ENCODE measurements at regions not wholly inside any gene's neighbourhood (a gene's known extent, or its start where the extent isn't known, plus 50 kb on each side); places are given as distances from the start of the nearest gene placed in this dataset.

DNA sequence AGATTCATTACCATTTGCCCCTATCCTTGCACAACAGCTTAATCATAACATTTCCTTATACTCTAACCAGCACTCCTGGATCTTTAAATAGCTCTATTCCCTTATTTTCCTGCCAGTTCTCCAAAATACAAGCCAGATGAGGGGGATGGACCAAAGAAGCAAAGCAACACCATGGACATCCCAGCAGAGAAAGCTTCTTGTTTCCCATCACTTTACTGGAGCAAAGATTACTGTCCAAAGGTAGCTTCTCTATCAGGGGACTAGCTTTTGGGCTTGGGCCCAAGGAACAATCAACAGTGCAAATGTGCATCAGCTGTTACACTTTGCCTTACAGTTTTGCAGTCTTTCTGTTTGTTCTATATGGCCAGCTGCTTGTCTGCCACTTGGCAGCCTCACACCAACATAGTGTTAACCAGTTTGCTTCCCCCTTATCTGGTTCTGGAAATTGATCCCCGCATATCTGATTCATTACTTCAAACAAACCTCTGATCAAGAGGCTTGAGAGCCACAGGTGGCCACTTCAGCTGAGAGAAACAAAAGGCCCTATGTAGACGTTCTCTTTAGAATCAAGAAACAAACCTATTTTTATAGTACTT, 814.3 kb downstream of the METTL15 start:
- Histone ChIP-seq H3K9me3 (ENCODE audit: control insufficient read depth, insufficient read depth, low read length) (no peaks in the 10 kb centered on the region), H3K27me3 (ENCODE audit: control insufficient read depth, low read length) (no peaks in the 10 kb centered on the region), H3K27ac (ENCODE audit: low read depth, low read length) (no peak overlapping the region), H3K4me3 (ENCODE audit: low read length) (no peak overlapping the region), H3K79me2 (ENCODE audit: control insufficient read depth, low read length) (no peaks in the 10 kb centered on the region), H3F3A (ENCODE audit: control insufficient read depth, insufficient read depth) (no peaks in the 10 kb centered on the region), H3K36me3 (ENCODE audit: control insufficient read depth, low read length) (no peaks in the 10 kb centered on the region), H4K20me1 (ENCODE audit: control insufficient read depth, insufficient read depth, low read depth, low read length) (no peaks in the 10 kb centered on the region), H3K9me2 (replicated peaks; ENCODE audit: control insufficient read depth, low read length) (no peaks in the 10 kb centered on the region), H3K4me2 (ENCODE audit: low read length) (no peak overlapping the region), H3K4me1 (ENCODE audit: control insufficient read depth, low read length) (no peaks in the 10 kb centered on the region)
- TF ChIP-seq, protein P1, sequence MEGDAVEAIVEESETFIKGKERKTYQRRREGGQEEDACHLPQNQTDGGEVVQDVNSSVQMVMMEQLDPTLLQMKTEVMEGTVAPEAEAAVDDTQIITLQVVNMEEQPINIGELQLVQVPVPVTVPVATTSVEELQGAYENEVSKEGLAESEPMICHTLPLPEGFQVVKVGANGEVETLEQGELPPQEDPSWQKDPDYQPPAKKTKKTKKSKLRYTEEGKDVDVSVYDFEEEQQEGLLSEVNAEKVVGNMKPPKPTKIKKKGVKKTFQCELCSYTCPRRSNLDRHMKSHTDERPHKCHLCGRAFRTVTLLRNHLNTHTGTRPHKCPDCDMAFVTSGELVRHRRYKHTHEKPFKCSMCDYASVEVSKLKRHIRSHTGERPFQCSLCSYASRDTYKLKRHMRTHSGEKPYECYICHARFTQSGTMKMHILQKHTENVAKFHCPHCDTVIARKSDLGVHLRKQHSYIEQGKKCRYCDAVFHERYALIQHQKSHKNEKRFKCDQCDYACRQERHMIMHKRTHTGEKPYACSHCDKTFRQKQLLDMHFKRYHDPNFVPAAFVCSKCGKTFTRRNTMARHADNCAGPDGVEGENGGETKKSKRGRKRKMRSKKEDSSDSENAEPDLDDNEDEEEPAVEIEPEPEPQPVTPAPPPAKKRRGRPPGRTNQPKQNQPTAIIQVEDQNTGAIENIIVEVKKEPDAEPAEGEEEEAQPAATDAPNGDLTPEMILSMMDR (IDR thresholded peaks at IDR 0.05; ENCODE audit: low read depth, low read length, poor library complexity, severe bottlenecking) = no peak
- TF ChIP-seq EZH2phosphoT487 (IDR thresholded peaks at IDR 0.05; ENCODE audit: borderline replicate concordance, low read length) = no peak

DNA sequence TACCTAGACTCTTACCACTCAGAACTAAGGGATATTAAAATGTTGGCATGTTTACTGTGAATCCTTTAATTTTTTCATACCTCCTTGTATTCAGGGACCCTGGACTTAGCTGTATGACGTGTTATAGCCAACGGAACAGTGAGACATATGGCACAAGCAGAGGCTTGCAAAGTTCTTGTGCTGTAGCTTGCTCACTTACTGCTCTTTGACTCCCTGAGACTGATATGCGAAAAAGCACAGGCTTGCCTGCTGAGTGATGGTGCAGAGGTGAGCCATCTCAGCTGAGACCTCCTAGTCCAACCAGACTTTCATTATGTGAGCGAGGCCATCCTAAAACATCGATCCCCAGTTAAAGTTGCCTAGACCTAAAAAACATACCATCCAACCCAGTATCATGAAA, 811.0 kb downstream of the METTL15 start:
- no peak overlapping the region for H3K4me3 ChIP-seq (ENCODE audit: low read length)
- no peaks in the 10 kb centered on the region for H3F3A ChIP-seq (ENCODE audit: control insufficient read depth, insufficient read depth)
- no peaks in the 10 kb centered on the region for H3K79me2 ChIP-seq (ENCODE audit: control insufficient read depth, low read length)
- no peaks in the 10 kb centered on the region for H3K9me3 ChIP-seq (ENCODE audit: control insufficient read depth, insufficient read depth, low read length)
- H3K36me3 ChIP-seq (ENCODE audit: control insufficient read depth, low read length) = no peaks in the 10 kb centered on the region
- no peak overlapping the region for H3K27ac ChIP-seq (ENCODE audit: low read depth, low read length)
- no peaks in the 10 kb centered on the region for H3K27me3 ChIP-seq (ENCODE audit: control insufficient read depth, low read length)
- H4K20me1 ChIP-seq (ENCODE audit: control insufficient read depth, insufficient read depth, low read depth, low read length) = no peaks in the 10 kb centered on the region
- H3K4me1 ChIP-seq (ENCODE audit: control insufficient read depth, low read length) = no peaks in the 10 kb centered on the region
- TF ChIP-seq, protein P1 (IDR thresholded peaks at IDR 0.05; ENCODE audit: low read depth, low read length, poor library complexity, severe bottlenecking) = no peak
- no peak for TF ChIP-seq EZH2phosphoT487 (IDR thresholded peaks at IDR 0.05; ENCODE audit: borderline replicate concordance, low read length)
- H3K9me2 ChIP-seq (replicated peaks; ENCODE audit: control insufficient read depth, low read length) = no peaks in the 10 kb centered on the region
- no peak overlapping the region for H3K4me2 ChIP-seq (ENCODE audit: low read length)

DNA sequence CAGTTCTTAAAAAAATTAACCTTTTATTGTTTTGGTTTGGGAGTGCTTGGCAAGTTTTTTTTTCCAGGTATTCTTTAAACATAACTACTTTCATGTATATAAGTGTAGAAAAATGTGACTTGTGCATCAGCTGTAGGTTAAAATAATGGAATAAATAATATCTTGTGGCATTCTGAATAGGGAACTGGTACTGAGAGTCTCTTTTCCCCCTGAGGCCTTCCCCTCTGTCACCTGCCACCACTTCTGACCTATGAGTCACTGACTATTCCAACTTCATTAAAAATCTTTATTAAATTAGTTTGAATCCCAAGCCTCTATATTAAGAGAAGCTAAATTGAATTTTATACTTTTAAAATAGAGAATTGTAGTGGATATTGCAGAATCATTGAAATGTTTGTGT, 805.7 kb downstream of the METTL15 start:
- TF ChIP-seq, protein P1 (IDR thresholded peaks at IDR 0.05; ENCODE audit: low read depth, low read length, poor library complexity, severe bottlenecking) = no peak
- no peak for TF ChIP-seq EZH2phosphoT487 (IDR thresholded peaks at IDR 0.05; ENCODE audit: borderline replicate concordance, low read length)
- Histone ChIP-seq H3F3A (ENCODE audit: control insufficient read depth, insufficient read depth) (no peaks in the 10 kb centered on the region), H3K4me3 (ENCODE audit: low read length) (no peak overlapping the region), H3K4me1 (ENCODE audit: control insufficient read depth, low read length) (no peaks in the 10 kb centered on the region), H3K9me3 (ENCODE audit: control insufficient read depth, insufficient read depth, low read length) (no peaks in the 10 kb centered on the region), H3K36me3 (ENCODE audit: control insufficient read depth, low read length) (no peaks in the 10 kb centered on the region), H3K79me2 (ENCODE audit: control insufficient read depth, low read length) (no peaks in the 10 kb centered on the region), H3K27me3 (ENCODE audit: control insufficient read depth, low read length) (no peaks in the 10 kb centered on the region), H3K27ac (ENCODE audit: low read depth, low read length) (no peak overlapping the region), H3K9me2 (replicated peaks; ENCODE audit: control insufficient read depth, low read length) (no peaks in the 10 kb centered on the region), H3K4me2 (ENCODE audit: low read length) (no peak overlapping the region), H4K20me1 (ENCODE audit: control insufficient read depth, insufficient read depth, low read depth, low read length) (no peaks in the 10 kb centered on the region)

Data from DOHH2 (cell line).